Activated B cell treated with CpG ODN at 0.5 μM for 24 hours (primary cell): ENCODE measurements at regions not wholly inside any gene's neighbourhood (a gene's known extent, or its start where the extent isn't known, plus 50 kb on each side); places are given as distances from the start of the nearest gene placed in this dataset.

Source experiments
- ATAC-seq: fragments of 200-7000 bp; cut with Tn5 transposase; one replicate; pipeline ENCODE4 v1.10.0; 2021; ENCODE audit warnings: low read depth, mild to moderate bottlenecking, moderate library complexity
- CTCF ChIA-PET: fragments of 350-600 bp; sonication (Branson Sonifier 250); formaldehyde crosslinking; loops from one replicate; lab custom pipeline; 2021; ENCODE audit warnings: antibody characterized with exemption; lab: Charles Lee
- POLR2A ChIA-PET: fragments of 350-600 bp; sonication (Branson Sonifier 250); formaldehyde crosslinking; loops from one replicate; lab custom pipeline; 2021; ENCODE audit warnings: antibody characterized with exemption; lab: Charles Lee
- DNase-seq: peaks from one replicate; pipeline ENCODE4 v3.0.0; 2022
- H3K27ac Mint-ChIP-seq: one replicate; pipeline ENCODE4 v1.8.0; 2020; ENCODE audit warnings: mixed read lengths
- H3K27me3 Mint-ChIP-seq: one replicate; pipeline ENCODE4 v1.8.0; 2021; ENCODE audit warnings: mixed read lengths
- H3K36me3 Mint-ChIP-seq: one replicate; pipeline ENCODE4 v1.8.0; 2021; ENCODE audit warnings: low read depth, mixed read lengths
- H3K4me1 Mint-ChIP-seq: one replicate; pipeline ENCODE4 v1.8.0; 2021; ENCODE audit warnings: mixed read lengths
- H3K4me3 Mint-ChIP-seq: one replicate; pipeline ENCODE4 v1.8.0; 2020; ENCODE audit warnings: mild to moderate bottlenecking, mixed read lengths
- H3K9me3 Mint-ChIP-seq: one replicate; pipeline ENCODE4 v1.8.0; 2020; ENCODE audit warnings: mixed read lengths
- CTCF ChIP-seq: fragments of 200-600 bp; IDR thresholded peaks from one replicate; pipeline ENCODE4 v1.8.0; 2022; ENCODE audit warnings: antibody characterized with exemption, mild to moderate bottlenecking
- intact Hi-C: fragments of 100-400 bp; cut with micrococcal nuclease; formaldehyde crosslinking; loops from one replicate; pipeline ENCODE4 v1.15.1; 2024

GRCh38 chr2:236747426-236747825 is 177.8 kb downstream of the ACKR3 start:
- intact Hi-C loops = no loop called here
- Mint-ChIP-seq H3K27ac (no peak overlapping the region), H3K4me1 (no peaks in the 10 kb centered on the region), H3K9me3 (no peaks in the 10 kb centered on the region), H3K27me3 (peaks cover 5% of the 10 kb centered on the region), H3K4me3 (no peak overlapping the region), H3K36me3 (no peaks in the 10 kb centered on the region)
- DNase-seq (no peak), ATAC-seq (no peak)
- TF ChIP-seq CTCF = no peak
- POLR2A ChIA-PET = no interaction called here
- CTCF ChIA-PET = no interaction called here

- Mint-ChIP-seq H3K4me1 (no peaks in the 10 kb centered on the region), H3K36me3 (no peaks in the 10 kb centered on the region), H3K27ac (no peak overlapping the region), H3K27me3 (peaks cover 5% of the 10 kb centered on the region), H3K4me3 (no peak overlapping the region), H3K9me3 (no peaks in the 10 kb centered on the region)
- intact Hi-C loops = no loop called here
- DNase-seq (no peak), ATAC-seq (no peak)
- ChIA-PET CTCF (no interaction called here), POLR2A (no interaction called here)
- no peak for TF ChIP-seq CTCF
These were observed 178.3 kb downstream of the ACKR3 start for GRCh38 chr2:236747925-236748324.

GRCh38 chr2:236748385-236748784 is 178.8 kb downstream of the ACKR3 start:
- Mint-ChIP-seq H3K27me3 (peaks cover 5% of the 10 kb centered on the region), H3K27ac (no peak overlapping the region), H3K36me3 (no peaks in the 10 kb centered on the region), H3K4me3 (no peak overlapping the region), H3K4me1 (peaks cover 1% of the 10 kb centered on the region), H3K9me3 (no peaks in the 10 kb centered on the region)
- TF ChIP-seq CTCF = no peak
- POLR2A ChIA-PET = no interaction called here
- intact Hi-C loops = no loop called here
- CTCF ChIA-PET = no interaction called here
- DNase-seq (no peak), ATAC-seq (no peak)

GRCh38 chr2:236748801-236749200 is 179.2 kb downstream of the ACKR3 start:
- CTCF ChIA-PET = no interaction called here
- ATAC-seq = no peak
- no peak overlapping the region for H3K27ac Mint-ChIP-seq

GRCh38 chr2:236749346-236749745 is 179.7 kb downstream of the ACKR3 start:
- no peaks in the 10 kb centered on the region for H3K36me3 Mint-ChIP-seq
- ChIA-PET CTCF (no interaction called here), POLR2A (no interaction called here)
- no peaks in the 10 kb centered on the region for H3K9me3 Mint-ChIP-seq
- H3K4me3 Mint-ChIP-seq = no peak overlapping the region
- no peak overlapping the region for H3K27ac Mint-ChIP-seq
- H3K4me1 Mint-ChIP-seq = peaks cover 6% of the 10 kb centered on the region
- TF ChIP-seq CTCF = no peak
- intact Hi-C loops = no loop called here
- H3K27me3 Mint-ChIP-seq = peaks cover 3% of the 10 kb centered on the region
- ATAC-seq = no peak
- DNase-seq = no peak

More at GRCh38 chr2:236748801-236749200, 179.2 kb downstream of the ACKR3 start:
- Mint-ChIP-seq H3K27me3 (peaks cover 3% of the 10 kb centered on the region), H3K36me3 (no peaks in the 10 kb centered on the region), H3K9me3 (no peaks in the 10 kb centered on the region), H3K4me1 (peaks cover 6% of the 10 kb centered on the region), H3K4me3 (no peak overlapping the region)
- POLR2A ChIA-PET = no interaction called here
- no peak for TF ChIP-seq CTCF
- intact Hi-C loops = no loop called here
- DNase-seq = no peak
